HG03439 (cell line): ENCODE measurements at regions not wholly inside any gene's neighbourhood (a gene's known extent, or its start where the extent isn't known, plus 50 kb on each side); places are given as distances from the start of the nearest gene placed in this dataset.
A peak's percentile ranks its signal among the peaks of the same experiment; 100 is the strongest.
"Not testable (repeated sequence)": the region's sequence is repeated elsewhere in the genome, so short reads cannot be mapped to it uniquely, and the experiment has no call there.

Experiments used
- ATAC-seq: cut with Tn5 transposase; IDR thresholded peaks from one replicate; pipeline ENCODE4 v1.9.1; 2021; ENCODE audit warnings: mild to moderate bottlenecking, moderate library complexity; ENCODE audit not compliant: unreplicated experiment

GRCh38 chr2:39932198-39932597 is 153.1 kb upstream of the THUMPD2 start:
- no peak for ATAC-seq

GRCh38 chr2:39930175-39930917 is 151.3 kb upstream of the THUMPD2 start:
- ATAC-seq, result no peak

GRCh38 chr2:39929531-39929930 is 150.5 kb upstream of the THUMPD2 start:
- ATAC-seq, result no peak

GRCh38 chr2:39925312-39925711 is 146.3 kb upstream of the THUMPD2 start:
- ATAC-seq, result no peak

GRCh38 chr2:39923455-39923854 is 144.4 kb upstream of the THUMPD2 start:
- ATAC-seq, result no peak

- ATAC-seq, result no peak
Observed at GRCh38 chr2:39922679-39923405, 143.8 kb upstream of the THUMPD2 start.

GRCh38 chr2:39920307-39920801 is 141.3 kb upstream of the THUMPD2 start:
- no peak for ATAC-seq

GRCh38 chr2:39919511-39920306 is 140.7 kb upstream of the THUMPD2 start:
- ATAC-seq, result no peak

GRCh38 chr2:39918886-39919285 is 139.8 kb upstream of the THUMPD2 start:
- ATAC-seq, result no peak

- ATAC-seq, result not testable (repeated sequence)
Observed at GRCh38 chr2:39917371-39917770, 138.3 kb upstream of the THUMPD2 start.

- ATAC-seq, result no peak
Observed at GRCh38 chr2:39914949-39915348, 135.9 kb upstream of the THUMPD2 start.

- peak; percentile 91 for ATAC-seq
Observed at GRCh38 chr2:39913648-39914461, 134.8 kb upstream of the THUMPD2 start.

GRCh38 chr2:39902103-39902502 is 123.0 kb upstream of the THUMPD2 start:
- ATAC-seq, result no peak

GRCh38 chr2:39898934-39899333 is 119.9 kb upstream of the THUMPD2 start:
- ATAC-seq, result no peak

- ATAC-seq, result no peak
Observed at GRCh38 chr2:39897273-39897672, 118.2 kb upstream of the THUMPD2 start.

- no peak for ATAC-seq
Observed at GRCh38 chr2:39894082-39894481, 115.0 kb upstream of the THUMPD2 start.

GRCh38 chr2:39893616-39894015 is 114.6 kb upstream of the THUMPD2 start:
- no peak for ATAC-seq

- ATAC-seq, result no peak
Observed at GRCh38 chr2:39881948-39882347, 102.9 kb upstream of the THUMPD2 start.

- no peak for ATAC-seq
Observed at GRCh38 chr2:39881494-39881893, 102.4 kb upstream of the THUMPD2 start.

GRCh38 chr2:39879001-39879400 is 99.9 kb upstream of the THUMPD2 start:
- not testable (repeated sequence) for ATAC-seq

GRCh38 chr2:39875914-39876267 is 96.8 kb upstream of the THUMPD2 start:
- ATAC-seq, result no peak
